Keratinocyte (primary cell): ENCODE measurements at regions not wholly inside any gene's neighbourhood (a gene's known extent, or its start where the extent isn't known, plus 50 kb on each side); places are given as distances from the start of the nearest gene placed in this dataset.

Source experiments
- DNase-seq: peaks from one replicate; pipeline ENCODE4 v3.0.0-alpha.2; 2011; ENCODE audit warnings: low read depth, missing footprints, low spot score
- FAIRE-seq: peaks from 2 replicates; lab custom pipeline; 2011; peaks lifted over from hg19 to GRCh38; lab: Jason Lieb, UNC
- H2AFZ ChIP-seq: 2 replicates; pipeline ENCODE4 v1.6.0; 2012; ENCODE audit warnings: low read length, control low read depth, inconsistent platforms; ENCODE audit not compliant: control insufficient read depth
- H3K27ac ChIP-seq: 2 replicates; pipeline ENCODE4 v1.5.1; 2011; ENCODE audit warnings: low read length; ENCODE audit not compliant: control insufficient read depth, insufficient read depth
- H3K27me3 ChIP-seq: 3 replicates; pipeline ENCODE4 v1.6.0; 2011; ENCODE audit warnings: low read length; ENCODE audit not compliant: control insufficient read depth, insufficient read depth; ENCODE audit errors: extremely low read depth
- H3K36me3 ChIP-seq, 2 experiments: 2 replicates in 1 of 2; 3 replicates in 1 of 2; pipeline ENCODE4 v1.5.1; 2011; ENCODE audit warnings: low read length in 2 of 2, mild to moderate bottlenecking in 1 of 2; ENCODE audit not compliant: control insufficient read depth in 2 of 2, insufficient read depth in 2 of 2; ENCODE audit errors: extremely low read depth in 1 of 2
- H3K4me1 ChIP-seq: 3 replicates; pipeline ENCODE4 v1.5.1; 2011; ENCODE audit warnings: low read length; ENCODE audit not compliant: control insufficient read depth, insufficient read depth; ENCODE audit errors: extremely low read depth
- H3K4me2 ChIP-seq: 3 replicates; pipeline ENCODE4 v1.6.0; 2011; ENCODE audit warnings: low read depth, low read length; ENCODE audit not compliant: control insufficient read depth, insufficient read depth; ENCODE audit errors: extremely low read depth
- H3K4me3 ChIP-seq, 3 experiments: fragments of 200-600 bp in 1 of 3; sonication (generic) in 1 of 3; 2 replicates in 2 of 3; 3 replicates in 1 of 3; pipeline ENCODE4 v1.5.1; 2011 to 2016; ENCODE audit warnings: low read length in 3 of 3, mild to moderate bottlenecking in 3 of 3, control low read depth in 2 of 3, inconsistent platforms in 1 of 3, low read depth in 1 of 3, mixed read lengths in 1 of 3, mixed run types in 1 of 3, moderate library complexity in 1 of 3; ENCODE audit not compliant: control insufficient read depth in 2 of 3, insufficient read depth in 2 of 3; ENCODE audit errors: extremely low read depth in 1 of 3
- H3K79me2 ChIP-seq: 2 replicates; pipeline ENCODE4 v1.6.0; 2012; ENCODE audit warnings: low read length; ENCODE audit not compliant: control insufficient read depth, insufficient read depth
- H3K9ac ChIP-seq: 3 replicates; pipeline ENCODE4 v1.6.0; 2011; ENCODE audit warnings: low read length; ENCODE audit not compliant: control insufficient read depth, insufficient read depth; ENCODE audit errors: extremely low read depth
- H3K9me1 ChIP-seq: 3 replicates; pipeline ENCODE4 v1.6.0; 2011; ENCODE audit warnings: low read length; ENCODE audit not compliant: control insufficient read depth, insufficient read depth; ENCODE audit errors: extremely low read depth
- H3K9me3 ChIP-seq: 2 replicates; pipeline ENCODE4 v1.5.1; 2012; ENCODE audit warnings: low read depth, low read length; ENCODE audit not compliant: control insufficient read depth
- H4K20me1 ChIP-seq: 3 replicates; pipeline ENCODE4 v1.6.0; 2011; ENCODE audit warnings: low read length; ENCODE audit not compliant: control insufficient read depth, insufficient read depth; ENCODE audit errors: extremely low read depth
- CTCF ChIP-seq, 3 experiments: IDR thresholded peaks in 1 of 3; conservative IDR thresholded peaks in 1 of 3; optimal IDR thresholded peaks in 1 of 3; 2 replicates in 2 of 3; 3 replicates in 1 of 3; pipeline versions ENCODE3 to v1.5.1; 2011; ENCODE audit warnings: low read length in 3 of 3, mild to moderate bottlenecking in 3 of 3, moderate library complexity in 2 of 3, control low read depth in 1 of 3, inconsistent platforms in 1 of 3; ENCODE audit not compliant: insufficient read depth in 2 of 3; ENCODE audit errors: extremely low read depth in 1 of 3
- EZH2 ChIP-seq: IDR thresholded peaks from one replicate; pipeline ENCODE4 v1.6.1; 2012; ENCODE audit warnings: inconsistent platforms, mild to moderate bottlenecking, low read length, moderate library complexity
- dilution Hi-C: fragments of 300-500 bp; cut with MboI; formaldehyde crosslinking; loops from one replicate; pipeline ENCODE4 v1.7.0; 2020; ENCODE audit warnings: low sequenced_read_pairs; ENCODE audit not compliant: extremely low pct_ligation_motif_present

GRCh38 chr11:69961738-69962137 is 116.4 kb upstream of the ANO1 start:
- no peaks in the 10 kb centered on the region for H3K79me2 ChIP-seq
- H3K4me1 ChIP-seq: no peaks in the 10 kb centered on the region
- no peaks in the 10 kb centered on the region for H3K36me3 ChIP-seq
- TF ChIP-seq CTCF (optimal IDR thresholded peaks at IDR 0.05 in 1 of 3, IDR thresholded peaks at IDR 0.05 in 1 of 3, conservative IDR thresholded peaks at IDR 0.05 in 1 of 3; ENCODE audit: extremely low read depth in 1 of 3, insufficient read depth in 2 of 3, low read length in 3 of 3): no peak
- TF ChIP-seq EZH2: no peak
- H3K9ac ChIP-seq: no peak overlapping the region
- DNase-seq (no peak), FAIRE-seq (no peak)
- no peaks in the 10 kb centered on the region for H3K9me1 ChIP-seq
- H3K4me3 ChIP-seq: no peak overlapping the region
- no peaks in the 10 kb centered on the region for H4K20me1 ChIP-seq
- H3K9me3 ChIP-seq: peaks cover 5% of the 10 kb centered on the region
- no peak overlapping the region for H3K4me2 ChIP-seq
- dilution Hi-C loops: no loop called here
- H2AFZ ChIP-seq: no peak overlapping the region
- H3K27ac ChIP-seq: no peak overlapping the region
- H3K27me3 ChIP-seq: peaks cover 5% of the 10 kb centered on the region

- TF ChIP-seq CTCF (optimal IDR thresholded peaks at IDR 0.05 in 1 of 3, IDR thresholded peaks at IDR 0.05 in 1 of 3, conservative IDR thresholded peaks at IDR 0.05 in 1 of 3; ENCODE audit: extremely low read depth in 1 of 3, insufficient read depth in 2 of 3, low read length in 3 of 3): no peak
- TF ChIP-seq EZH2: no peak
- peaks cover 5% of the 10 kb centered on the region for H3K9me3 ChIP-seq
- H2AFZ ChIP-seq: no peak overlapping the region
- H3K27ac ChIP-seq: no peak overlapping the region
- no peak overlapping the region for H3K4me3 ChIP-seq
- dilution Hi-C loops: no loop called here
- no peaks in the 10 kb centered on the region for H3K4me1 ChIP-seq
- FAIRE-seq (no peak), DNase-seq (peak; percentile 25)
- H3K9me1 ChIP-seq: no peaks in the 10 kb centered on the region
- H3K27me3 ChIP-seq: peaks cover 5% of the 10 kb centered on the region
- H3K4me2 ChIP-seq: no peak overlapping the region
- H3K79me2 ChIP-seq: no peaks in the 10 kb centered on the region
- no peaks in the 10 kb centered on the region for H3K36me3 ChIP-seq
- no peaks in the 10 kb centered on the region for H4K20me1 ChIP-seq
- H3K9ac ChIP-seq: no peak overlapping the region
Observed at GRCh38 chr11:69962152-69962551, 116.0 kb upstream of the ANO1 start.
